ENCODE measurements at regions not wholly inside any gene's neighbourhood (a gene's known extent, or its start where the extent isn't known, plus 50 kb on each side); places are given as distances from the start of the nearest gene placed in this dataset.

- no peak for TF ChIP-seq CTCF (conservative IDR thresholded peaks at IDR 0.05 in 1 of 2, IDR thresholded peaks at IDR 0.05 in 1 of 2; ENCODE audit: extremely low read depth in 1 of 2, insufficient read depth in 1 of 2, low read depth in 1 of 2, low read length in 2 of 2)
- no peak for TF ChIP-seq EZH2 (IDR thresholded peaks at IDR 0.05; ENCODE audit: borderline replicate concordance, low read length)
These were observed 152.5 kb upstream of the PKDCC start for GRCh38 chr2:41895334-41895664.

All from mammary epithelial cell (primary cell).